DND-41 (cell line): ENCODE measurements at regions not wholly inside any gene's neighbourhood (a gene's known extent, or its start where the extent isn't known, plus 50 kb on each side); places are given as distances from the start of the nearest gene placed in this dataset.

Experiments used
- ATAC-seq: fragments of 200-7000 bp; cut with Tn5 transposase; 3 replicates; pipeline ENCODE4 v1.9.1; 2021; ENCODE audit warnings: low read depth; ENCODE audit not compliant: insufficient read depth
- DNase-seq: peaks from one replicate; pipeline ENCODE4 v3.0.0-alpha.2; 2020
- H2AFZ ChIP-seq: 2 replicates; pipeline ENCODE4 v1.6.0; 2012; ENCODE audit warnings: low read depth, low read length
- H3K27ac ChIP-seq: 2 replicates; pipeline ENCODE4 v1.5.1; 2012; ENCODE audit warnings: low read length, inconsistent platforms
- H3K27me3 ChIP-seq: fragments of 200-600 bp; sonication (generic); 2 replicates; pipeline ENCODE4 v1.6.0; 2012; ENCODE audit warnings: low read length, mild to moderate bottlenecking, inconsistent platforms; ENCODE audit not compliant: insufficient read depth, poor library complexity
- H3K36me3 ChIP-seq: 2 replicates; pipeline ENCODE4 v1.5.1; 2012; ENCODE audit warnings: low read length, inconsistent platforms; ENCODE audit not compliant: insufficient read depth
- H3K4me1 ChIP-seq: 2 replicates; pipeline ENCODE4 v1.5.1; 2012; ENCODE audit warnings: mild to moderate bottlenecking, low read length; ENCODE audit not compliant: insufficient read depth
- H3K4me2 ChIP-seq: 2 replicates; pipeline ENCODE4 v1.6.0; 2012; ENCODE audit warnings: mild to moderate bottlenecking, moderate library complexity, low read length, inconsistent platforms; ENCODE audit not compliant: insufficient read depth
- H3K4me3 ChIP-seq, 2 experiments: fragments of 200-600 bp in 1 of 2; shearing (Covaris generic) in 1 of 2; 2 replicates each; pipeline ENCODE4 v1.5.1; 2012 to 2016; ENCODE audit warnings: inconsistent platforms in 2 of 2, low read length in 2 of 2, mild to moderate bottlenecking in 2 of 2, low read depth in 1 of 2, moderate library complexity in 1 of 2
- H3K79me2 ChIP-seq: 2 replicates; pipeline ENCODE4 v1.6.0; 2012; ENCODE audit warnings: low read length, inconsistent platforms; ENCODE audit not compliant: insufficient read depth
- H3K9ac ChIP-seq: 2 replicates; pipeline ENCODE4 v1.6.0; 2012; ENCODE audit warnings: low read depth, mild to moderate bottlenecking, inconsistent platforms, low read length, moderate library complexity
- H3K9me3 ChIP-seq: 2 replicates; pipeline ENCODE4 v1.5.1; 2012; ENCODE audit warnings: low read length, moderate library complexity, mild to moderate bottlenecking, inconsistent platforms; ENCODE audit not compliant: insufficient read depth, severe bottlenecking
- H4K20me1 ChIP-seq: 2 replicates; pipeline ENCODE4 v1.6.0; 2012; ENCODE audit warnings: low read length; ENCODE audit not compliant: insufficient read depth
- CTCF ChIP-seq: IDR thresholded peaks from 2 replicates; pipeline ENCODE4 v1.5.1; 2012; ENCODE audit warnings: borderline replicate concordance, low read length, moderate library complexity, mild to moderate bottlenecking; ENCODE audit not compliant: poor library complexity, severe bottlenecking; ENCODE audit errors: extremely low read depth
- EZH2 ChIP-seq: IDR thresholded peaks from 3 replicates; pipeline ENCODE4 v1.6.1; 2012; ENCODE audit warnings: borderline replicate concordance, low read depth, mild to moderate bottlenecking, moderate library complexity, low read length, inconsistent platforms; ENCODE audit not compliant: severe bottlenecking

- H3K4me3 ChIP-seq = no peak overlapping the region
- no peak for DNase-seq
- no peak for ATAC-seq
- no peaks in the 10 kb centered on the region for H3K9me3 ChIP-seq
- no peak overlapping the region for H3K9ac ChIP-seq
- TF ChIP-seq EZH2 = no peak
- TF ChIP-seq CTCF = no peak
- no peaks in the 10 kb centered on the region for H3K4me1 ChIP-seq
- H3K27me3 ChIP-seq = no peaks in the 10 kb centered on the region
- no peak overlapping the region for H3K27ac ChIP-seq
- H4K20me1 ChIP-seq = no peaks in the 10 kb centered on the region
- no peak overlapping the region for H3K4me2 ChIP-seq
- no peak overlapping the region for H2AFZ ChIP-seq
- no peaks in the 10 kb centered on the region for H3K79me2 ChIP-seq
- no peaks in the 10 kb centered on the region for H3K36me3 ChIP-seq
These were observed 811.7 kb upstream of the WWC1 start for GRCh38 chr5:167479779-167480178.

- no peak for TF ChIP-seq EZH2
- no peak for TF ChIP-seq CTCF
- Histone ChIP-seq H4K20me1 (no peaks in the 10 kb centered on the region), H3K4me2 (no peak overlapping the region), H3K9ac (no peak overlapping the region), H3K36me3 (no peaks in the 10 kb centered on the region), H2AFZ (no peak overlapping the region), H3K79me2 (no peaks in the 10 kb centered on the region), H3K27ac (no peak overlapping the region), H3K27me3 (no peaks in the 10 kb centered on the region), H3K4me1 (no peaks in the 10 kb centered on the region), H3K9me3 (no peaks in the 10 kb centered on the region), H3K4me3 (no peak overlapping the region)
- ATAC-seq (no peak), DNase-seq (no peak)
These were observed 810.1 kb upstream of the WWC1 start for GRCh38 chr5:167481345-167481744.

GRCh38 chr5:167482555-167482954, 808.9 kb upstream of the WWC1 start:
- no peaks in the 10 kb centered on the region for H3K79me2 ChIP-seq
- DNase-seq (no peak), ATAC-seq (no peak)
- H3K27me3 ChIP-seq = no peaks in the 10 kb centered on the region
- no peak overlapping the region for H3K4me2 ChIP-seq
- H3K4me1 ChIP-seq = no peaks in the 10 kb centered on the region
- H3K36me3 ChIP-seq = no peaks in the 10 kb centered on the region
- H3K4me3 ChIP-seq = no peak overlapping the region
- no peaks in the 10 kb centered on the region for H4K20me1 ChIP-seq
- H2AFZ ChIP-seq = no peak overlapping the region
- no peak overlapping the region for H3K27ac ChIP-seq
- TF ChIP-seq EZH2 (no peak), CTCF (no peak)
- H3K9me3 ChIP-seq = no peaks in the 10 kb centered on the region
- no peak overlapping the region for H3K9ac ChIP-seq
